Ishikawa (cell line): ENCODE measurements at regions not wholly inside any gene's neighbourhood (a gene's known extent, or its start where the extent isn't known, plus 50 kb on each side); places are given as distances from the start of the nearest gene placed in this dataset.

Experiments
- EGR1 ChIP-seq: IDR thresholded peaks from 2 replicates; pipeline ENCODE4 v1.6.1; 2012
- EP300 ChIP-seq: IDR thresholded peaks from 2 replicates; pipeline ENCODE4 v1.6.1; 2012; ENCODE audit warnings: borderline replicate concordance
- TAF1 ChIP-seq: IDR thresholded peaks from 2 replicates; pipeline ENCODE4 v1.6.1; 2012; ENCODE audit warnings: low read depth, mild to moderate bottlenecking
- TCF12 ChIP-seq: IDR thresholded peaks from 2 replicates; pipeline ENCODE4 v1.6.1; 2012; ENCODE audit warnings: low read depth
- YY1 ChIP-seq: IDR thresholded peaks from 2 replicates; pipeline ENCODE4 v1.6.1; 2012; ENCODE audit warnings: low read depth

DNA sequence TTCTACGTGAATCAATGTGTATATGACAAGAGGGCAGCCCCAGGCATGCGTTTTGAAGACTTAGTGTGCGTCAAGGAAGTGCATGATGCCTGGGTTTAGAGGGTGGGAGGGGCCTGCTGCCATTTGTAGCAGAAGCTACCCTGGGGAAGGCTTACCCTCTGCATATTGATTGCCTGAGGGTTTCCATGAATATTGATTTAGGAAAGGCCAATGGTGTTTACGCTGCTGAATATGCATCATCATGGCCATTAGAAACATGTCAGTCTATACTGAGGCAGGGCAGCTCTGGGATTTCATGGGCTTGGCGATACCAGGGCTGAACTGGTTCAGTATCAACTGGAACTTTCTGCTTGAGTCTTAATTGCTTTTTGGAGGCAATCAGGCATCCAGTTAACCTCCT, 259.3 kb downstream of the DCDC2C start:
- TF ChIP-seq TCF12 (no peak), YY1 (no peak), EP300 (no peak), EGR1 (no peak), TAF1 (no peak)
